Stimulated activated CD8-positive, alpha-beta memory T cell treated with anti-CD3 and anti-CD28 coated beads, Interleukin-4, amount 100 ng/mL, for 4 hours (primary cell): ENCODE measurements at regions not wholly inside any gene's neighbourhood (a gene's known extent, or its start where the extent isn't known, plus 50 kb on each side); places are given as distances from the start of the nearest gene placed in this dataset.
"Not testable (repeated sequence)": the region's sequence is repeated elsewhere in the genome, so short reads cannot be mapped to it uniquely, and the experiment has no call there.

Experiments
- DNase-seq, 2 donors: peaks; one replicate each; pipeline ENCODE4 v3.0.0-alpha.2; 2020; ENCODE audit warnings: low read depth in 2 of 2, low spot score in 1 of 2

GRCh38 chr16:80142281-80142680 lies 398.5 kb upstream of the DYNLRB2 start:
- no peak for DNase-seq

GRCh38 chr16:80129791-80130190 lies 411.0 kb upstream of the DYNLRB2 start:
- no peak for DNase-seq

DNA sequence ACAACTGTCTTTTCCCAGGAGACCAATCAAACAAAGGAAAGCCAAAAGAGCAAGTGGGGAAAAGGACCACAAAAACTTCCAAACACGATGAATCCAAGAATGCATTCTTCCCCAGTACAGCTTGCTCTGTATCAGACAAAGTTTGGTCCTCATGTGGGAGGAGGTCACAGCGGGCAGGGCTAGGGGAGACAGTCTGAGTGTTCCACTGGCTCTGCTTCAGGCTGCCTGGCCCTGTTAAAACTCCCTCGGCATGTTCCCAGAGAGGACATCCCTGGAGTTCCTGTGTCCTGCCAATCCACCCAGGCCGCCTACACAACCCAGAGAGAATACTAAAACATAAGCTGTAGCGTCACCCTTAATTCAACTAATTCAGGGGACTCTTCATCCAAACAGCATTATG lies 415.1 kb upstream of the DYNLRB2 start:
- DNase-seq: no peak

- DNase-seq: no peak
These were observed 417.6 kb upstream of the DYNLRB2 start for GRCh38 chr16:80123189-80123588.

DNA sequence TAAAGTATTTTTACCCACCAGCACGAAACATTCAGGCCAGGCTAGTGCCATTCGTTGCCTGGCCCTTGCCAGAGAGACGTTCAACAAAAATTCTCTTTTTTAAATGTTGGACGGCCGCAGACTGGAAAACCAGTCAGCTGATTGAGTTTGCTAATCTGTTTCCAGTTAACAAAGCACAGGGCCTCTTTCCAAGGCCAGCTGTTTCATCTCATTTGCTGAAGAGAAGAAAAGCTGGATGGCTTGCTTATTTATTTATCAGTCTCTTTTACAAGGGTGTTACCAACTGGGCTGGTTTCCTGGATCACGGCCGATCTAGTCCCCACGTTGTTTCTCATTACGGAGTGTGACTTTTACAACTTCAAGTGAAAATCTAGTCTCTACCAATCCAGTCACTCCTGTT lies 418.7 kb upstream of the DYNLRB2 start:
- no peak for DNase-seq

- no peak for DNase-seq
These were observed 419.3 kb upstream of the DYNLRB2 start for GRCh38 chr16:80121522-80121909.

DNA sequence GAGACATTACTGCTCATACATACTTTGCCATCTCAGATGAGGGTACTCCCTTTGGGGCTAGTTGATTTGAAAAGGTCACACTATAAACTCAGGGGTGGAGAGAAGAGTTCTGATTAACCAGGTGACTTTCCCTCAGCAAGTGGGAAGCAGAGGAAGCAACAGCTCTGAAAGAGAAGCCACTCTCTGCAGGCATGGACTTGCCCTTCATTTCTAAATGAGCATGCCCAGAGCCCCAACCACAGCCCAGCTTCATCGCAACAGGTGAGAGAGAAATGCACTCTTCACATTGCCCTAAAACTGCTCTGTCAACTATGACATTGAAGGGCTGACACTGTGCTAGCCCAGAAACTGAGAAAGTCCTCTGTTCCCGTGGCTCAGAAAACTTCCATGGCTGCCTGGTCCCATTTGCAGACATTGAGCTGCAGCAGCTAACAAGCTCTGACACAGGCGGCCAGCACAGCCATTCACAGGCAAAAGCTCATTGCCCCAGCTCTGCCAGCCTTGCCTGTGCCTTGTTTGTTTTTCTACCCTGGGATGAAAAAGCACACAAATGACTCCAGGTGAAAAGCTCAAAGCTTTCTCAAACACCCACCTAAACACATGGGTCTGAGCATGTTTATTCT lies 419.8 kb upstream of the DYNLRB2 start:
- DNase-seq: no peak

GRCh38 chr16:80117556-80118130 lies 423.1 kb upstream of the DYNLRB2 start:
- DNase-seq: no peak

GRCh38 chr16:80116711-80117110 lies 424.1 kb upstream of the DYNLRB2 start:
- DNase-seq: no peak

DNA sequence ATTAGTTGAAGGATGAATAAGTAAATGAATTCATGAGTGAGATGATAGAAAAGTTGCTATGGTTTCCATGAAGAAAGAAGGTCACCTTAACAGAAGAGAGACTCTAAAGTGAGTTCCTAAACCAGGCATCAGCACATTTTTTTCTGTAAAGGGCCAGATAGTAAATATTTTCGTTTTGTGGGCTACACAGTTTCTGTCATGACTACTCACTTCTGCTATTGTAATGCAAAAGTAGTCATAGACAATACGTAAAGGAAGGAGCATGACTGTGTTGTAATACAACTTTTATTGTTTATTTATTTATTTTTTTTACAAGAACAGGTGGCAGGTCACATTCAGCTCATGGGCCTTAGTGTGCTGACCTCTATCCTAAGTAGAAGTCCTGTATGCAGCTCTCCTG lies 426.1 kb upstream of the DYNLRB2 start:
- no peak for DNase-seq

GRCh38 chr16:80113873-80114574 lies 426.8 kb upstream of the DYNLRB2 start:
- DNase-seq: no peak

DNA sequence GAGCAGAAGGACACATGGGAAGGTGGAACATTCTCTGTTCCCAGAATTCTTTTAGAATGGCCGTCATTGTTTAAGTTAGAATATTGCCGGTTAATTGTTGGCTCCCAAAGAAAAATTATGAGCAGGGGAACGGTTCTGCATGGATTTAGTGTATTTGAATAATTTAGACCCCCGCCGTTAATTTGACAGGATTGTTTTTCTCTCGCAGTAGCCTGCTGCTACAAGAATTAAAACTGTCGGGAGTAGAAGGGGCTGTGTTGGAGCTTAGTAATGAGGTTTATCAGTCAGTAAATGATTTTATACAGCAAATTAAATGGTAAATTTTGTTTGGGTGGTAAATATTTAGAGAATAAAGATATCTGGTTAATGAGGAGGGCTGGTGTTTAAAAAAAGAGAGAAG lies 431.2 kb upstream of the DYNLRB2 start:
- no peak for DNase-seq

GRCh38 chr16:80107900-80108299 lies 432.9 kb upstream of the DYNLRB2 start:
- no peak for DNase-seq

DNA sequence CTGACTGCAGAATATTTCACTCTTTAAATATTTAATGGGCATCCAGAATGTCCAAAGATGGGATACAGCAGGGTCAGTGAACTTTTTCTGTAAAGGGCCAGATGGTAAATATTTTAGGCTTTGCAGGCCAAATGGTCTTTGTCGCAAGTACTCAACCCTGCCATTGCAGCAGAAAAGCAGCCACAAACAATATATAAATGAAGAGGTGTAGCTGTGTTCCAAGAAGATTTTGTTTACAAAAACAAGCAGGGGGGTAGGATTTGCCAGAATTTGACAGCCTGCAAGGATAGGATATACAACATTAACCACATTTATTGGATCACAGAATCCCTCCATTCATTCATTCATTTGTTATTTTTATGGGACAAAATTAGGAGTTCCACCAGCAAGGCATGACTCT lies 435.0 kb upstream of the DYNLRB2 start:
- DNase-seq: no peak

DNA sequence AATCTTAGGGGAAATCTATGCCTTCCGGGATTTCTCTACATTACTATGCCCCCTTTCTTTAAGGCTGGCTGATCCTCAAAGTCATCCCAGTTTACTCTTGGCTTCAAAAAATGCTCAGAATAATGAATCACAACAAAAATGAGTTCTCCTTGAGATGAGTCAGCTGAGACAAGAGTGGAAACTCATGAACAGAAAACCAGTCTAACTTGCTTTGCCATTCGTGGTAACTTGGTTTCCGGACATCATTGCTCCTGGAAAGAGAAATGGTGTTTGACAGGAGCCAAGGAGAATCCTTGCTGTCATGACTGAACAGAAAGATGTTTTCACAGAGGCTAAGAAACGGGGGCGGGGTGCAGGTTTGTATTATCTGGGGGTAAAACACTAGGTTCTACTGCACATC lies 435.6 kb upstream of the DYNLRB2 start:
- no peak for DNase-seq

DNA sequence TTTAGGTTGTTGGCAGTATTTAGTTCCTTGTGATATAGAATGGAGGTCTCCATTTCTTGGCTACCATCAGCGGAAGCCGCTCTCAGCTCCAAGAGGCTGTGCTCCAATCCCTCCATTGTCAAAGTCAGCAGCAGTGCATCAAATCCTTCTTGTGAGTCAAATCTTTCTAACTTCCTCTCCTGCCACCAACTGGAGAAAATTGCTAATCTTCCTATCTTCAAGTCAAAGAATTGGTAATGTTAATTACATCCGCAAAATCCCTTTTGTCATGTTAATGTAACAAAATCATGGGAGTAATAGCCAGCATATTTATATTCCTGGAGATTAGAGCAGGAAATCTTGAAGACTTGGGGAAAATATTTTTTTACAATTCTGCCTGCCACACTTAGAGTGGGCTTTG lies 436.4 kb upstream of the DYNLRB2 start:
- no peak for DNase-seq

- DNase-seq: no peak
These were observed 437.3 kb upstream of the DYNLRB2 start for GRCh38 chr16:80103463-80103862.

GRCh38 chr16:80100846-80101451 lies 439.8 kb upstream of the DYNLRB2 start:
- no peak for DNase-seq

DNA sequence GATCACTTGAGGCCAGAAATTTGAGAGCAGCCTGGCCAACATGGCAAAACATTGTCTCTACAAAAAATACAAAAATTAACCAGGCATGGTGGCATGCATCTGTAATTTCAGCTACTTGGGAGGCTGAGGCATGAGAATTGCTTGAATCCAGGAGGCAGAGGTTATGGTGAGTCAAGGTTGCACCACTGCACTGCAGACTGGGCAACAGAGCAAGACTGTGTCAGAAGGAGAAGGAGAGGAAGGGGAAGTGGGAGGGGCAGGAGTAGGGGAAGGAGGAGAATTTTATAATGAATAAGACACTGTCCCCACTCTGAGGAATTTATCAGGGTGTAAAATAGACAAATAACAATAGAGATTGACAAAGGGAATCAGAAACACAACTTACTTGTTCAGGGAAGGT lies 440.6 kb upstream of the DYNLRB2 start:
- DNase-seq: no peak

DNA sequence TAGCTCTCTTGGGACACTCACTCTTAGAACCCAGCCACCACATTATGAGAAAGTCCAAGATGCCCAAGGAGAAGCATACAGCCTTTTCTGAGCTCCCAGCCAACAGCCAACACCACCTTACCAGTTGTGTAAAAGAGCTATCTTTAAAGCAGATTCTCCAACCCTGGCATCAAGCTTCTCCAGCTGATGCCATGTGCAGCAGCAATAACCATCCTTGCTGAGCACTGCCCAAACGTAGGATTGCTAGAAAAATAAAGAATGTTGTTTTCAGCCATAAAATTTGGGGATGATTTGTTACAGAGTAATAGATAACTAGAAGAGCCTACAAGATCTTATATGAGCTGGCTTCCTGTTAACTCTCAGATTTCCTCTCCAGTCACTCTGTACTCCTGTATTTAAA lies 443.7 kb upstream of the DYNLRB2 start:
- DNase-seq: no peak

GRCh38 chr16:80092681-80093080 lies 448.1 kb upstream of the DYNLRB2 start:
- no peak for DNase-seq

GRCh38 chr16:80091453-80091852 lies 449.3 kb upstream of the DYNLRB2 start:
- DNase-seq: not testable (repeated sequence)
